ENCODE measurements at regions not wholly inside any gene's neighbourhood (a gene's known extent, or its start where the extent isn't known, plus 50 kb on each side); places are given as distances from the start of the nearest gene placed in this dataset.

DNA sequence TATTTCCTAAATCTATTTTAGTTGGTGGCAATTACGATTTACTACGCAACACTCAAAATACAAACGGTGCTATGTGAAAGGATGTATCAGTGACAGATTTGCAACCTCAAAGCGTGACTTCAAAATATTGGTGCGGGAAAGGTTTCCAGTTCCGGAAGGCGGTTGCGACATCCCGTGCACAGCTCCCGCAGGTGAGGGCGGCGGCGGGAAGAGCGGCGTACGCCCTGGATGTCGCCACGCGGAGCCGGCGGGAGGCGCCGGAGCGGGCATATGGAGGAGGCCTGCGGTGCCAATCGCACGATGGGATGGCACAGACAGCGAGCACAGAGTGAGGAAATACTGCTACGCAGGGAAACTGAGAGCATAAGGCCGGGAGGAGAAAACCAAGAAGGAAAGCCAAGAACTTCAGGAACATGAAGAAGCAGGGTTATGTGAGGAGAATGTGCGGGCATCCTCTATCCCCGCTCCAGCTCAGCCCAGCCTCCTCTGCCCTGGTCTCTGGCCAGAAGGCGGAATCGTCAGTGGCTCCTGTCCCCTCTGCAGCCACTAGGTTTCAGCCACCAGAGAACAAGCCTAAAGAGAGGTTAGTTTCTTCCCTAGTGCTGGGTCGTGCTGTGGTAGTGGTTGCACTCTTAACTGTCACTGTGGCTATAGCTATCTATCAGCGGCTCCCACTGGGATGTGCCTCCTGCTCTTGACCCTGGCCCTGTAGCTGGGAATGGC, 378.1 kb upstream of the TLE4 start:
- H3K36me3 ChIP-seq: no peaks in the 10 kb centered on the region
- intact Hi-C loops (cut with DNase I): no loop called here
- TF ChIP-seq, protein P1, sequence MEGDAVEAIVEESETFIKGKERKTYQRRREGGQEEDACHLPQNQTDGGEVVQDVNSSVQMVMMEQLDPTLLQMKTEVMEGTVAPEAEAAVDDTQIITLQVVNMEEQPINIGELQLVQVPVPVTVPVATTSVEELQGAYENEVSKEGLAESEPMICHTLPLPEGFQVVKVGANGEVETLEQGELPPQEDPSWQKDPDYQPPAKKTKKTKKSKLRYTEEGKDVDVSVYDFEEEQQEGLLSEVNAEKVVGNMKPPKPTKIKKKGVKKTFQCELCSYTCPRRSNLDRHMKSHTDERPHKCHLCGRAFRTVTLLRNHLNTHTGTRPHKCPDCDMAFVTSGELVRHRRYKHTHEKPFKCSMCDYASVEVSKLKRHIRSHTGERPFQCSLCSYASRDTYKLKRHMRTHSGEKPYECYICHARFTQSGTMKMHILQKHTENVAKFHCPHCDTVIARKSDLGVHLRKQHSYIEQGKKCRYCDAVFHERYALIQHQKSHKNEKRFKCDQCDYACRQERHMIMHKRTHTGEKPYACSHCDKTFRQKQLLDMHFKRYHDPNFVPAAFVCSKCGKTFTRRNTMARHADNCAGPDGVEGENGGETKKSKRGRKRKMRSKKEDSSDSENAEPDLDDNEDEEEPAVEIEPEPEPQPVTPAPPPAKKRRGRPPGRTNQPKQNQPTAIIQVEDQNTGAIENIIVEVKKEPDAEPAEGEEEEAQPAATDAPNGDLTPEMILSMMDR (IDR thresholded peaks at IDR 0.05): no peak
- TF ChIP-seq EP300 (IDR thresholded peaks at IDR 0.05) (no peak), POLR2A (IDR thresholded peaks at IDR 0.05) (no peak), POLR2AphosphoS5 (IDR thresholded peaks at IDR 0.05) (no peak)
- H3K4me1 ChIP-seq: no peaks in the 10 kb centered on the region
- no peak for DNase-seq
- WGBS, 2 donors: 94 to 95% methylated on average over 36 of the region's 36 CpGs
- no peak overlapping the region for H3K4me3 ChIP-seq
- no peaks in the 10 kb centered on the region for H3K27me3 ChIP-seq
- no peak overlapping the region for H3K27ac ChIP-seq
- no peaks in the 10 kb centered on the region for H3K9me3 ChIP-seq

- H3K4me3 ChIP-seq: no peak overlapping the region
- H3K36me3 ChIP-seq: no peaks in the 10 kb centered on the region
- TF ChIP-seq, protein P1 (IDR thresholded peaks at IDR 0.05): no peak
- TF ChIP-seq POLR2AphosphoS5 (IDR thresholded peaks at IDR 0.05): peak; percentile 28 to 59 (median 48)
- TF ChIP-seq EP300 (IDR thresholded peaks at IDR 0.05): no peak
- TF ChIP-seq POLR2A (IDR thresholded peaks at IDR 0.05): no peak
- H3K27me3 ChIP-seq: no peaks in the 10 kb centered on the region
- H3K9me3 ChIP-seq: no peaks in the 10 kb centered on the region
- intact Hi-C loops (cut with DNase I): no loop called here
- peak overlapping the region in 2 of 4 donors; percentile 40 to 51 for H3K27ac ChIP-seq
- DNase-seq: no peak
- no peaks in the 10 kb centered on the region for H3K4me1 ChIP-seq
These were observed 375.9 kb upstream of the TLE4 start for GRCh38 chr9:79195879-79196278.

GRCh38 chr9:79196606-79197005, 375.2 kb upstream of the TLE4 start:
- no peak for DNase-seq

GRCh38 chr9:79200336-79200735, 371.4 kb upstream of the TLE4 start:
- no peaks in the 10 kb centered on the region for H3K4me1 ChIP-seq
- intact Hi-C loops (cut with DNase I): no loop called here
- WGBS, 2 donors: 39 to 94% methylated on average over 1 of the region's 1 CpG

More at GRCh38 chr9:79196606-79197005, 375.2 kb upstream of the TLE4 start:
- Histone ChIP-seq H3K4me1 (no peaks in the 10 kb centered on the region), H3K27me3 (no peaks in the 10 kb centered on the region), H3K4me3 (no peak overlapping the region), H3K27ac (peak overlapping the region in 3 of 4 donors; percentile 7 to 51 (median 40)), H3K36me3 (no peaks in the 10 kb centered on the region), H3K9me3 (no peaks in the 10 kb centered on the region)
- intact Hi-C loops (cut with DNase I): no loop called here
- 71 to 78% methylated on average over 1 of the region's 1 CpG for WGBS, 2 donors
- peak in 1 of 4 donors; percentile 20 for TF ChIP-seq POLR2AphosphoS5 (IDR thresholded peaks at IDR 0.05)
- TF ChIP-seq, protein P1 (IDR thresholded peaks at IDR 0.05): no peak

More at GRCh38 chr9:79200336-79200735, 371.4 kb upstream of the TLE4 start:
- Histone ChIP-seq H3K9me3 (no peaks in the 10 kb centered on the region), H3K4me3 (no peak overlapping the region), H3K27me3 (no peaks in the 10 kb centered on the region), H3K27ac (no peak overlapping the region), H3K36me3 (no peaks in the 10 kb centered on the region)
- no peak for DNase-seq
- TF ChIP-seq POLR2AphosphoS5 (IDR thresholded peaks at IDR 0.05): no peak
- TF ChIP-seq EP300 (IDR thresholded peaks at IDR 0.05): no peak
- TF ChIP-seq POLR2A (IDR thresholded peaks at IDR 0.05): no peak
- TF ChIP-seq, protein P1 (IDR thresholded peaks at IDR 0.05): no peak
